Activated CD4-positive, alpha-beta T cell treated with anti-CD3 and anti-CD28 coated beads, Interleukin-10, Interleukin-2, amounts not matched to agents 100 ng/mL and 50 ng/mL, durations not matched to agents 16 hours and 8 hours (primary cell): ENCODE measurements at regions not wholly inside any gene's neighbourhood (a gene's known extent, or its start where the extent isn't known, plus 50 kb on each side); places are given as distances from the start of the nearest gene placed in this dataset.

Experiments
- DNase-seq: peaks from one replicate; pipeline ENCODE4 v3.0.0-alpha.2; 2020

GRCh38 chr9:89920951-89921350, 316.1 kb downstream of the GADD45G start:
- DNase-seq, result no peak

DNA sequence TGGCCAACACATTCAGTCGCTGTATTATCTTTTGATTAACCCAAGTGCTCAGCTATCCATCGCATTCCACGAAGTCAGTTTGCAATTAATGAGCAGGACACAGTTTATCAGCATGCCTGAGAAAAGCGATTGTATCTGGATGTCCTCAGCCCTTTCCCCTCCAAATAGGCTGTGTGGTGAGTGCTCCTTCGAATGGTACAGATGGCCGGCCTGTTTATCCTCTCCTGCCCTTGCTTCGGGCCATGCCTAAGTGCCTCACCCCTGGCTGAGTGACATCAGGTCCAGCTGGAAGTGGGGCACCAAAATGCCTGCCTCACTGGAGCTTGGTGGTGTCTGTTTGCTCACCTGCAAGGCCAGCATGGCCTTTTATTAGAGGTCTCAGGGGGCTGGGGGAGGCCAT, 317.3 kb downstream of the GADD45G start:
- no peak for DNase-seq

GRCh38 chr9:89923174-89923573, 318.4 kb downstream of the GADD45G start:
- DNase-seq, result no peak

GRCh38 chr9:89923961-89924504, 319.2 kb downstream of the GADD45G start:
- peak; percentile 62 for DNase-seq

- no peak for DNase-seq
Measured at GRCh38 chr9:89924611-89925010, 319.8 kb downstream of the GADD45G start.

- DNase-seq, result no peak
Measured at GRCh38 chr9:89926167-89926566, 321.4 kb downstream of the GADD45G start.

DNA sequence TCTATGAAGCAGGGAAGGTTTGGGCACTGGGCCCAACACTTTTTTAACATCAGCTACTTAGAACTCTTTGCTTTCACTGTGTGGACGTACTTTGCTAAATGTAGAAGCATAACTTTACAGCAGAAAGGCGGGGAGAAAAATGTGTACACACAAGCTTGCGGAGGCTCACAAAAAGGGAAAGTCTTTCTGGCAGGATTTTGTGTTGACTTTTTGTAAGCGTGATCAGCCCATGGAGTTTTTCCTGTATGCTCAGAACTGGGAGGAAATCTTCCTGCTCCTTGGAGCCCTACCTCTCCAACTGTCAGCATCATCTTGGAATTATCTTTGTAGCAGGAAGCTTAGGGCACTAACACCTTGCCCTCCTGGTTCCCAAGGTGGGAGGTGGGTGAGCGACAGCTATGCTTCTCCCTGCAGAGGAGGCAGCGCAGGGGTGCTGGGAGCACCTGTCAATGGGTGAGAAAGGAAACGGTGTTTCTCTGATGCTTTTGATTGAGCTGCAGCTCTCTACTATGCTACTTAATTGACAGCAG, 321.9 kb downstream of the GADD45G start:
- DNase-seq, result no peak

- no peak for DNase-seq
Measured at GRCh38 chr9:89928106-89928505, 323.3 kb downstream of the GADD45G start.

DNA sequence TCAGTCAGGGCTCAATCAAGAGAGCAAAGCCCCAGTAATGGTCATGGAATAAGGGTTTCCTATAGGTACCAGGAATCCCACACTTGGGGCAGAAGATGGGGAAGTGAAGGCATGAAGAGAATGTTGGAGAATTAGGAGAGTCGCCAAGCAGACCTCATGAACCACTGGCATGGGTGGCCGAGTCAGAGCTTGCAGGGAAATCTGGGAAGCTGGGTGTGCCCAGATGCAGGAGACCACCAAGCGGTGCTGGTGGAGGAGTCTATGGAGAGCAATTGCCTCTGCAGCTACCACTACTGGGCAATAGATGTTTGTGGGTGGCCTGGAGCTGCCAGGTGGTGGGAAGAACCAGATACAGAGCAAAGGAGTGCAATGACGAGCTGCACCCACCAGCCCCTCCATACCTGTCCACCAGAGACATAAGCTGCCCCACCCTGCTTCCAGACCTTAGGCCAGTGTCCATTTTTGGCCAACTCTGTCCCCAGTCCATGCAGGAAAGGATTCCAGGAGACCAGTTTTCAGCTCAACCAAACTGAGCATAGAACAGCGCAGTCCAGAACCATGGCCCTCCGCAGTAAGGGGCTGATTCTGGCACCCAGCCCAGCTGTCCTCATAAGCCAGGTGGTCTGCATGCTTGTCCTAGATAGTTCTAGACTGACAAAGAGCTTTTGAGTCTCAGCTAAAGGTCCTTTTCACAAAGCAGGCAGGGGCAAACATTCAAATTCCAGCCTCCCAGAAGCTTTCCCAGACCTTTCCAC, 323.9 kb downstream of the GADD45G start:
- DNase-seq, result no peak

DNA sequence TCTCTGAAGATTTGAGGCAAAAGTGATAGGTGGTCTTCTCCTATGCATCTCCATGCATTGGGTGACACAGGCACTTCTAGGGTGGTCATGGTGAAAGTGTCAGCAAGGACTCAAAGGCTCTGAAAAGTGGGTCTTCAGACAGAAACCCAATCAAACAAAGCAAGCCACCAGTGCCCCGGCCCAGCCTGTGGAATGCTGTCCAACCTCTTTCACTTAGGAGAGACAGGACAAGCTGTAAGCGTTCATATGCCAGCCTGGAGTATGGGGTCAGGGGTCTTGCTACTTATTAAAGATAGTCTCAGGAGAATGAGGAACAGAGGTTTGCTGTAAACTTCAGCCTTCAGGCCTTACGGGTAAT, 324.5 kb downstream of the GADD45G start:
- no peak for DNase-seq

DNA sequence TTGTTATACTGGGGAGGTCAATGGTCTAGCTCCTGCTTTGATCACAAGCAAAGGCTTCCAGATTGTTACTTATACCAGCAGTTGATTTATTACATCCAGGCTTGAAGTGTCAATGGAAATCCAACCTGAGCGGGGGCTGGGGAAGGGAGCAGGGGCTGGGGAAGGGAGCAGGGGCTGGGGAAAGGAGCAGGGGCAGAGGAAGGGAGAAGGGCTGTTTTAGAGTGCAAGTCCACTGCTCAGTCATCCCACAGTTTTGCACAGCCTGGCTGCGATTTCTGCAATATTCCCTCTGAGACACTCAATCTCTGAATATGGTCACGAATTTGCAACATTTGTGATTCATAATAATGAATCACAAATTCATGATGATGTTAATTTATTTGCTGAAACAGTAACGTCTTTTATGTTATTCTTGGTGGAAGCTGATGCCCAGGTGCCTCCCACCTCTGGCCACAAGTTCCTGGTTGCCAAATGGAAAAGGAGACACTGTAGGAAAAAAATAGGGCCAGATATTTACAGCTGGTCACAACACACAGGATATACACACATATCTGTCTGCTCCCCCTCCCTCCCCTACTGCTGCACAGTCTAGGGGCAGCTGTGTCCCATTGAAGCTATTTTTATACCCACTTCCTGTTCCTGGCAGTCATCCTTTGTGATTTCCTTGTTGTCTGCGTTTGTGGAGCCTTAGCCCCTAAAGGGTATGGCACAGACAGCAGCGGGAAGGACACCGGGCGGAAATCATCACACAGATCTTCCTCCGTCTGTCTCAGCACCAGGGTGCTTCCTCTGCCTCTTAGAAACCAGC, 325.1 kb downstream of the GADD45G start:
- DNase-seq, result no peak

- DNase-seq, result no peak
Measured at GRCh38 chr9:89933578-89933977, 328.8 kb downstream of the GADD45G start.

DNA sequence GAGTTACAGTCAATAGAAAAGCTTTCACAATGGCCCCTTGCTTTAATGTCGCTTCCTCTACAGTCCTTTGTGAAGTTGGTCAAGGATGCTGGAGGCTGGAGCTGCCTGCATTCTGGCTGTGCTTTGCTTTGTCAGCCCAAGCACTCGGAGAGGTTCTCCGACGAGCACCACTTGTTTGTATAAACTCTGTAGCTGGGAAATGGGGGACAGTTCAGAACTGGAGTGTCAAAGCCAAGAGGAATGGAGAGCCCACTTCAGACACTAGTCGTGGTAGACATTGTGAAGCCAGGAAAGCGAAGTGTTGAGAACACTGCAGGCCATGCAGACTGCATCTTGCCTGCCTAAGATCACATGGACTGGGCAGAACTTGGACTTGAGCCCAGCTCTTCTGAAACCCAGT, 330.3 kb downstream of the GADD45G start:
- no peak for DNase-seq

DNA sequence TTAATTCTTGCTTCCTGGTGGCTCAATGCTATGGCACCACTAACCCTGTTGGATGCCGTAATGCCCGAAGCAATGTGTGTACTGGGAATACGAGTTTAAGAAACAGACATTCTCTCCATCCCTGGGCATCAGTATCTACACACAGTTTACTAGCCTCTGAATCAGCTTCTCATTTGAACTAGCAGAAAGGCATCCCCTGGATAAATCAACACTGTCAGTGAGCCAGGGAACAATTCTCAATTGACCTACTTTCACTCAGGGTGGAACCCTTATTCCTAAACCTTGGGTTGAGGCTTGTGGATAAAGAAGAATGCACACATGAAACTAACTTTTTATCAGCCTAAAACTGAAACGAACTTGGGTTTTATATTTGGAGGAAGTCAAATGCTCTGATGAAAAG, 331.0 kb downstream of the GADD45G start:
- DNase-seq, result no peak

DNA sequence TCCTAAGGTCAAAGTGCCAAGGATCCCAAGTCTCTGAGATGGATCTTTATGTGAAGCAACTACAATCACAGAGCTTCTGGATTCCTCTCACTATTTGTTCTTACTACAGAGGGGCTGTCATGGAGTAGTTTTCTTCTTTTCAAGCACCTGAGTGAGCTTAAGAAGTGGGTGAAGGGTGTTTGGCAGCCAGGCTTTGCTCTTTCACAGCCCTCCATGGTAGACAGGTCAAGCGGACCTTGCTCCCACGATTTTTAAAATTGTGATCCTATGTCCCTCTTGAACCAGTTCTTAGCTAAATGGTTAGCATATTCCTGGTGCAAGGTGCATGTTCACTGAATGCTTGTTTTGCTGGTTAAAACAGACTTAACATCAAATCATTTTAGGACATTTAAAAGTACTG, 332.2 kb downstream of the GADD45G start:
- no peak for DNase-seq

DNA sequence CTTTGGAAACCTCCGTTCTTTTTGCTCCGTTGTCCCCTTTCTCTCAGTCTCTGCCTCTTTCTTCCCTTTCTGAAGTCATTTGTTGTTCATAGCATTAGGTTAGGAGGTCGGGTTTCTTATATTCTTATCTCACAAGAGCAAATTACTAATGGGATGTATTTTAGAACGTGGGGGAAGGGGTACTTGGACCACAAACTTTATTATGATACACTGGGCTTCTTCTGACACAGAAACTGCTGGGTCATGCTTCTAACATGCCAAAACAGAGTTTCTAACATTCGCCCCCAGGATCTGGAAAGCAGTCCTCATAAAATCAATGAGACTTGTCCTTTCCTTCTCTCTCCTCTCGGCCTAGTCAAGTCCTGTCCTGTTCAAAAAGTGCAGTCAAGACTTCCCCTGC, 334.4 kb downstream of the GADD45G start:
- no peak for DNase-seq

- no peak for DNase-seq
Measured at GRCh38 chr9:89939626-89940292, 334.9 kb downstream of the GADD45G start.

- DNase-seq, result no peak
Measured at GRCh38 chr9:89940625-89941024, 335.8 kb downstream of the GADD45G start.

DNA sequence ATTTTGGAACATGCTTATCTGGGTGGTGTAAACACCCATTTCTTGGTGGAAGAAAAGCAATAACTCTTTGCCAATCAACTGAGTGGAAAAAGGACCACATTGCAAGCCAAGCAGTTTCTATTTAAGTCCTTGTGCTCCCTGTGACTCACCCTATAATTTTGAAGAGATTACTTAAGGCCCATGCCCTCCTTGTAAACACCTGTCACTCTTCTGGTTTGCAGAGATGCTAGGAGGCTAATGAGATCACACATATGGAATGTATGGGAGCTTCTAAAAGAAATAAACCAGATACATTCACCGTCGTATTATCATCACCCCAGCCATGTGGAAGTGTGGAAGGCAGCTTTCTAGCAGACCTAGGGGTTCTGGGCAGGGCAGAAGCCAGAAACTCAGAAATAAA, 337.1 kb downstream of the GADD45G start:
- DNase-seq, result peak; percentile 68

- no peak for DNase-seq
Measured at GRCh38 chr9:89942643-89943042, 337.8 kb downstream of the GADD45G start.

GRCh38 chr9:89943309-89943708, 338.5 kb downstream of the GADD45G start:
- no peak for DNase-seq

GRCh38 chr9:89943728-89944127, 338.9 kb downstream of the GADD45G start:
- no peak for DNase-seq

DNA sequence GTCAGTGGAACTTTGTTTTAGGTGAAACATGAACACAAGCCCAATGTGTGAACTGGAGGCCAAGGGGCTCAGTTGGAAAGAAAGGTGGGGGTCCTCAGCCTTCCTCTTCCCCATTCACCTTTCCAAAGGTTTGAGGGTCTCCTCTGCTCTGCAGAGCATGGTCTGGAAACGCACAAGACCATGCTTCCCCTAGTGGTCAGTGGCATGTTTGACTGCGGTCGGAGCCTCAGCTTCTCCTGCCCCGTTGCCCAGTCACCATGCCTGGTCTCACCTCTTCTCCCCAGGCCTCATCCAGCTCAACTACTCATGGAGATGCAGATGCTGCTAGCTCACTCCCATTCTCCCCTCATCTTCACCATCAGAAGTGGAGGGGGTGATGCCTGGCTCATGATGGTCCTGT, 340.3 kb downstream of the GADD45G start:
- DNase-seq, result no peak
